HCT116 (cell line): ENCODE measurements at regions not wholly inside any gene's neighbourhood (a gene's known extent, or its start where the extent isn't known, plus 50 kb on each side); places are given as distances from the start of the nearest gene placed in this dataset.

Experiments used
- ATAC-seq: fragments of 200-7000 bp; cut with Tn5 transposase; 2 replicates; pipeline ENCODE4 v1.9.1; 2020; ENCODE audit warnings: mild to moderate bottlenecking, moderate library complexity
- BruUV-seq: library from RNA; stranded (reverse); fragments of 400-500 nt; replicated peaks from 2 replicates; lab custom pipeline; 2021; lab: Mats Ljungman, UMichigan
- CTCF ChIA-PET: fragments of 300-600 bp; sonication (Branson Sonifier 250); formaldehyde crosslinking; loops from one replicate; lab custom pipeline; 2021; ENCODE audit warnings: antibody characterized with exemption; lab: Charles Lee
- POLR2A ChIA-PET: fragments of 300-600, 350-600 bp; sonication (Branson Sonifier 250); formaldehyde crosslinking; loops from one replicate; lab custom pipeline; 2021; ENCODE audit warnings: antibody characterized with exemption; lab: Charles Lee
- RAD21 ChIA-PET, 2 experiments: fragments of 300-600 bp; sonication (Branson Sonifier 250); formaldehyde crosslinking; loops; one replicate each; lab custom pipeline; 2023; ENCODE audit warnings: low total read pairs in 2 of 2; ENCODE audit not compliant: uncharacterized antibody in 2 of 2, unreplicated experiment in 2 of 2, low non-redundant PET in 1 of 2; lab: Charles Lee
- DNase-seq: peaks from one replicate; pipeline ENCODE4 v3.0.0-alpha.2; 2010; ENCODE audit warnings: low read depth, low spot score
- H2AFZ ChIP-seq: fragments of 200-600 bp; shearing (Covaris generic), sonication (generic); 2 replicates; pipeline ENCODE4 v1.6.1; 2017; ENCODE audit warnings: low read depth, mixed run types, mixed read lengths, antibody characterized with exemption, low read length; ENCODE audit not compliant: poor library complexity, severe bottlenecking
- H3K27ac ChIP-seq: 2 replicates; pipeline ENCODE4 v1.5.1; 2012; ENCODE audit warnings: low read depth, low read length
- H3K27me3 ChIP-seq: fragments of 200-600 bp; sonication (generic); 2 replicates; pipeline ENCODE4 v1.6.1; 2016; ENCODE audit warnings: mixed run types, low read length, mixed read lengths; ENCODE audit not compliant: insufficient read depth
- H3K36me3 ChIP-seq, 2 experiments: fragments of 200-500 bp in 1 of 2; fragments of 200-600 bp in 1 of 2; sonication (Bioruptor generic) in 1 of 2; sonication (generic) in 1 of 2; 2 replicates each; pipeline versions ENCODE4 v1.5.1 to v1.6.1; 2014 to 2016; ENCODE audit warnings: low read length in 2 of 2, inconsistent platforms in 1 of 2, mixed read lengths in 1 of 2, mixed run types in 1 of 2; ENCODE audit not compliant: insufficient read depth in 2 of 2, control insufficient read depth in 1 of 2
- H3K4me1 ChIP-seq, 2 experiments: fragments of 200-600 bp in 1 of 2; sonication (generic) in 1 of 2; 2 replicates each; pipeline versions ENCODE4 v1.5.1 to v1.6.1; 2012 to 2017; ENCODE audit warnings: low read length in 2 of 2, inconsistent platforms in 1 of 2, mild to moderate bottlenecking in 1 of 2, mixed read lengths in 1 of 2, mixed run types in 1 of 2, moderate library complexity in 1 of 2; ENCODE audit not compliant: insufficient read depth in 2 of 2, control insufficient read depth in 1 of 2
- H3K4me2 ChIP-seq: fragments of 200-600 bp; sonication (generic); 2 replicates; pipeline ENCODE4 v1.6.1; 2017; ENCODE audit warnings: mixed run types, low read length, mixed read lengths
- H3K4me3 ChIP-seq, 2 experiments: fragments of 200-600 bp in 1 of 2; sonication (generic) in 1 of 2; replicated peaks in 1 of 2; 2 replicates each; pipeline ENCODE4 v1.5.1; 2011 to 2016; ENCODE audit warnings: low read length in 2 of 2, control low read depth in 1 of 2, low read depth in 1 of 2, mild to moderate bottlenecking in 1 of 2, mixed read lengths in 1 of 2, mixed run types in 1 of 2
- H3K79me2 ChIP-seq: fragments of 200-600 bp; sonication (generic); 2 replicates; pipeline ENCODE4 v1.6.1; 2017; ENCODE audit warnings: mild to moderate bottlenecking, mixed run types, low read length, moderate library complexity, mixed read lengths; ENCODE audit not compliant: insufficient read depth
- H3K9ac ChIP-seq: fragments of 200-600 bp; sonication (generic); 2 replicates; pipeline ENCODE4 v1.6.1; 2016; ENCODE audit warnings: low read length, mixed read lengths
- H3K9me2 ChIP-seq: fragments of 200-600 bp; sonication (generic), shearing (Covaris generic); 2 replicates; pipeline ENCODE4 v1.6.1; 2017; ENCODE audit warnings: mixed run types, mild to moderate bottlenecking, moderate library complexity; ENCODE audit not compliant: insufficient read depth
- H3K9me3 ChIP-seq, 2 experiments: fragments of 200-500 bp in 1 of 2; fragments of 200-600 bp in 1 of 2; sonication (Bioruptor generic) in 1 of 2; sonication (generic) in 1 of 2; 2 replicates each; pipeline ENCODE4 v1.6.1; 2014 to 2017; ENCODE audit warnings: low read length in 2 of 2, mixed read lengths in 2 of 2, inconsistent platforms in 1 of 2, low read depth in 1 of 2, mild to moderate bottlenecking in 1 of 2, mixed run types in 1 of 2, moderate library complexity in 1 of 2; ENCODE audit not compliant: control insufficient read depth in 1 of 2, insufficient read depth in 1 of 2
- H4K20me1 ChIP-seq: fragments of 200-600 bp; sonication (generic), shearing (Covaris generic); 2 replicates; pipeline ENCODE4 v1.6.1; 2017; ENCODE audit warnings: mixed run types, mild to moderate bottlenecking, moderate library complexity; ENCODE audit not compliant: insufficient read depth
- CBX3 ChIP-seq: IDR thresholded peaks from 2 replicates; pipeline ENCODE4 v1.6.1; 2012; ENCODE audit warnings: low read depth
- ELF1 ChIP-seq: IDR thresholded peaks from 2 replicates; pipeline ENCODE4 v1.6.1; 2012; ENCODE audit warnings: low read depth, borderline replicate concordance
- EZH2 ChIP-seq: fragments of 200-600 bp; sonication (generic); IDR thresholded peaks from 2 replicates; pipeline ENCODE4 v1.6.1; 2017; ENCODE audit warnings: antibody characterized with exemption, mixed run types
- SP1 ChIP-seq: IDR thresholded peaks from 2 replicates; pipeline ENCODE4 v1.6.1; 2012; ENCODE audit warnings: low read depth
- ZFX ChIP-seq: fragments of 450-650 bp; IDR thresholded peaks from 2 replicates; pipeline ENCODE4 v1.6.1; 2017
- intact Hi-C: fragments of 100-400 bp; cut with micrococcal nuclease; formaldehyde crosslinking; loops from 2 replicates; pipeline ENCODE4 v1.10.0; 2022

DNA sequence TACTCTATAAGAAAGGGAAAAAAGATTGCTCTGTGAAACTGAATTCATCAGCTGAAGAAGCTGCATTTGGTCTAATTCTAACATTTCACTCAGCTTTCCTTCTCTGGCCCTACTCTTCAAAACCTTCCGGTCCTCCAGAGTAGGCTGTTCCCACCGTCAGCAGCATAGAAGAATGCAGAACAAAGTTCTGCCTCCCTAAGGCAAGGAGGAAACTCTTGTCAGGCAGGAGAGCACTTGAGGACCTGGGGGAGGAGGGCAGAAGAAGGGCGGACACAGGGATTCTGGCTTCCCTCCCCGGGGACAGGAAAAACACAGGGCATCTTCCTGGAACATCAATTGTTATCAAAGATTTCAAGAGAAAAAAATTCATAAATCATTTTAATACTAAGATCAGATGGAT, 69.2 kb upstream of the SHB start:
- Histone ChIP-seq H3K4me2 (no peak overlapping the region), H3K9me2 (no peaks in the 10 kb centered on the region), H3K4me3 (no peak overlapping the region), H3K27me3 (peaks cover 48% of the 10 kb centered on the region), H3K36me3 (no peaks in the 10 kb centered on the region), H2AFZ (no peak overlapping the region), H3K9me3 (no peaks in the 10 kb centered on the region), H3K9ac (no peak overlapping the region), H3K79me2 (no peaks in the 10 kb centered on the region), H3K4me1 (peaks cover 0 to 10% of the 10 kb centered on the region in 2 experiments), H4K20me1 (no peaks in the 10 kb centered on the region), H3K27ac (no peak overlapping the region)
- DNase-seq (no peak), ATAC-seq (no peak)
- intact Hi-C loops = no loop called here
- no peak for TF ChIP-seq ELF1
- ChIA-PET POLR2A (no interaction called here), RAD21 (no interaction called here), CTCF (no interaction called here)
- BruUV-seq = no TSS peak

DNA sequence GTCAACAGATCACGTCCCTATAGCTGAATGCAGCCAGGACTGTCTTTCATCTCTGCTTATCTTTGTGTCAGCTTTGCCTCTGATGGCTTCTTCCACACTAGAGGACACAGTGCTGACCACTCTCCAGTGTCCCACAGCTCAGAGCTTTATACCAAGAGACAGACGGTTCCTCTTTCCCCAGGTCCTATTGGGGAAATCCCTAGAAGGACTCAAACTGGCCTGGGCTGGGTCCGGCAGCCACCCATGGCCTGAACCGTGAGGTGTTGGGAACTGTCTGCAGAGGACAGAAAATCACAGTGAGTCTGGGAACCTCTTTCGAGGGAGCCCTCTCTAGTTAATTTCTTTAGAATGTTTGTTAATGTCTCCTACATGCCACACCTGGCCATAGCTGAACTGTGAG, 68.3 kb upstream of the SHB start:
- no peak overlapping the region for H3K4me2 ChIP-seq
- no peaks in the 10 kb centered on the region for H3K79me2 ChIP-seq
- RAD21 ChIA-PET = no interaction called here
- peaks cover 39% of the 10 kb centered on the region; the same call in 1 of the 2 replicates for H3K27me3 ChIP-seq
- no peak for TF ChIP-seq EZH2
- no peak for TF ChIP-seq ZFX
- no peak for TF ChIP-seq SP1
- no peak for TF ChIP-seq CBX3
- no TSS peak for BruUV-seq
- CTCF ChIA-PET = interaction anchor here (1.0 kb wide), 1 partner anchor 224 kb away, joined by 3 read pairs; no protein-coding TSS in a partner anchor
- no peak overlapping the region for H3K4me3 ChIP-seq
- no peak overlapping the region for H2AFZ ChIP-seq
- H4K20me1 ChIP-seq = no peaks in the 10 kb centered on the region
- peaks cover 0 to 10% of the 10 kb centered on the region in 2 experiments for H3K4me1 ChIP-seq
- no peaks in the 10 kb centered on the region for H3K9me3 ChIP-seq
- intact Hi-C loops = no loop called here
- POLR2A ChIA-PET = no interaction called here
- ATAC-seq = no peak
- H3K9ac ChIP-seq = no peak overlapping the region
- no peaks in the 10 kb centered on the region for H3K36me3 ChIP-seq
- no peak overlapping the region for H3K27ac ChIP-seq
- DNase-seq = no peak
- H3K9me2 ChIP-seq = no peaks in the 10 kb centered on the region
